ENCODE measurements at regions not wholly inside any gene's neighbourhood (a gene's known extent, or its start where the extent isn't known, plus 50 kb on each side); places are given as distances from the start of the nearest gene placed in this dataset.

- H3K27ac ChIP-seq (ENCODE audit: low read depth) = no peak overlapping the region
- peaks cover 4% of the 10 kb centered on the region; the same call in 1 of the 3 replicates for H3K36me3 Mint-ChIP-seq (ENCODE audit: low read depth)
- H3K36me3 ChIP-seq (ENCODE audit: insufficient read depth) = no peaks in the 10 kb centered on the region
- no peaks in the 10 kb centered on the region for H3K4me1 ChIP-seq (ENCODE audit: insufficient read depth)
- H3F3A ChIP-seq (replicated peaks; ENCODE audit: low read depth) = no peaks in the 10 kb centered on the region
- H4K20me1 ChIP-seq (replicated peaks; ENCODE audit: insufficient read depth) = no peaks in the 10 kb centered on the region
- H3K9me3 Mint-ChIP-seq = peaks cover 5% of the 10 kb centered on the region; the same call in 1 of the 3 replicates
- H3K4me3 ChIP-seq = no peak overlapping the region
- TF ChIP-seq ZNF331 (CRISPR knock-in tag; IDR thresholded peaks at IDR 0.05; ENCODE audit: low read depth) (no peak), CREB1 (CRISPR knock-in tag; IDR thresholded peaks at IDR 0.05; ENCODE audit: low read depth) (no peak), EZH2phosphoT487 (IDR thresholded peaks at IDR 0.05; ENCODE audit: unreplicated experiment) (no peak), STAT1 (IDR thresholded peaks at IDR 0.05; ENCODE audit: unreplicated experiment) (no peak), EZH2 (IDR thresholded peaks at IDR 0.05; ENCODE audit: low read depth, unreplicated experiment) (no peak), JUNB (IDR thresholded peaks at IDR 0.05; ENCODE audit: unreplicated experiment) (no peak), ZNF114 (CRISPR knock-in tag; IDR thresholded peaks at IDR 0.05) (no peak), NANOG (IDR thresholded peaks at IDR 0.05; ENCODE audit: borderline replicate concordance) (no peak)
- H3K4me3 Mint-ChIP-seq = no peak overlapping the region
- DNase-seq (ENCODE audit: low spot score) = no peak
- H3K9me2 ChIP-seq (ENCODE audit: insufficient read depth) = 0 out of 2 replicates have a peak, but pooled peaks cover 3% of the 10 kb centered on the region
- no peak for ATAC-seq
- no peak overlapping the region for H3K4me2 ChIP-seq
- H3K27me3 Mint-ChIP-seq (ENCODE audit: insufficient read depth, low read depth, poor library complexity) = no peaks in the 10 kb centered on the region
- no peak overlapping the region for H3K27ac Mint-ChIP-seq
- H3K4me1 Mint-ChIP-seq = peaks cover 3% of the 10 kb centered on the region; the same call in 1 of the 3 replicates
- no peaks in the 10 kb centered on the region for H3K27me3 ChIP-seq (ENCODE audit: insufficient read depth)
- peaks cover 19% of the 10 kb centered on the region for H3K79me2 ChIP-seq (replicated peaks; ENCODE audit: insufficient read depth)
- no peak overlapping the region for H2AFZ ChIP-seq
Measured at GRCh38 chrX:94743478-94743877, 1069.5 kb downstream of the FAM133A start.

DNA sequence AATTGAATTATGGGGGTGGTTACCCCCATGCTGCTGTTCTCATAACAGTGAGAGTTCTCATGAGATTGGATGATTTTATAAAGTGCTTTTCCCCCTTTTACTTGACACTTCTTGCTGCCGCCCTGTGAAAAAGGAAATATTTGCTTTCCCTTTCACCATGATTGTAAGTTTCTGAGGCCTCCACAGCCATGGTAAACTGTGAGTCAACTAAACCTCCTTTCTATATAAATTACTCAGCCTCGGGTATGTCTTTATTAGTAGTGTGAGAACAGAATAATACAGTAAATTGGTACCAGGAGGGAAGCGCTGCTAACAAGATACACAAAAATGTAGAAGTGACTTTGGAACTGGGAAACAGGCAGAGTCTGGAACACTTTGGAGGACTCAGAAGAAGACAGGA is 1070.8 kb downstream of the FAM133A start:
- Mint-ChIP-seq H3K27me3 (ENCODE audit: insufficient read depth, low read depth, poor library complexity) (no peaks in the 10 kb centered on the region), H3K4me3 (no peak overlapping the region), H3K9me3 (peaks cover 5% of the 10 kb centered on the region; the same call in 1 of the 3 replicates), H3K36me3 (ENCODE audit: low read depth) (0 out of 3 replicates have a peak, but pooled peaks cover 4% of the 10 kb centered on the region), H3K4me1 (peaks cover 3% of the 10 kb centered on the region; the same call in 1 of the 3 replicates), H3K27ac (no peak overlapping the region)
- H4K20me1 ChIP-seq (replicated peaks; ENCODE audit: insufficient read depth) = no peaks in the 10 kb centered on the region
- DNase-seq (ENCODE audit: low spot score) (no peak), ATAC-seq (no peak)
- peaks cover 17% of the 10 kb centered on the region for H3K79me2 ChIP-seq (replicated peaks; ENCODE audit: insufficient read depth)
- 0 out of 2 replicates have a peak, but pooled peaks cover 3% of the 10 kb centered on the region for H3K9me2 ChIP-seq (ENCODE audit: insufficient read depth)
- H3F3A ChIP-seq (replicated peaks; ENCODE audit: low read depth) = no peaks in the 10 kb centered on the region
- peak overlapping the region; percentile 52; the same call in 1 of the 2 replicates for H3K27ac ChIP-seq (ENCODE audit: low read depth)
- no peaks in the 10 kb centered on the region for H3K27me3 ChIP-seq (ENCODE audit: insufficient read depth)
- no peaks in the 10 kb centered on the region; the same call in 1 of the 2 replicates for H3K4me1 ChIP-seq (ENCODE audit: insufficient read depth)
- no peak overlapping the region for H3K4me3 ChIP-seq
- no peak overlapping the region for H3K4me2 ChIP-seq
- H2AFZ ChIP-seq = no peak overlapping the region
- H3K36me3 ChIP-seq (ENCODE audit: insufficient read depth) = no peaks in the 10 kb centered on the region
- TF ChIP-seq EZH2 (IDR thresholded peaks at IDR 0.05; ENCODE audit: low read depth, unreplicated experiment) (no peak), ZNF114 (CRISPR knock-in tag; IDR thresholded peaks at IDR 0.05) (no peak), NANOG (IDR thresholded peaks at IDR 0.05; ENCODE audit: borderline replicate concordance) (no peak), JUNB (IDR thresholded peaks at IDR 0.05; ENCODE audit: unreplicated experiment) (no peak), CREB1 (CRISPR knock-in tag; IDR thresholded peaks at IDR 0.05; ENCODE audit: low read depth) (no peak), ZNF331 (CRISPR knock-in tag; IDR thresholded peaks at IDR 0.05; ENCODE audit: low read depth) (no peak), ETS1 (IDR thresholded peaks at IDR 0.05) (no peak), REST (IDR thresholded peaks at IDR 0.05; ENCODE audit: unreplicated experiment) (no peak), EZH2phosphoT487 (IDR thresholded peaks at IDR 0.05; ENCODE audit: unreplicated experiment) (no peak)

Data from GM23338 (cell line).